H1 (cell line): ENCODE measurements at regions not wholly inside any gene's neighbourhood (a gene's known extent, or its start where the extent isn't known, plus 50 kb on each side); places are given as distances from the start of the nearest gene placed in this dataset.

Experiments used
- CTCF ChIA-PET: fragments of 300-600 bp; sonication (Branson Sonifier 250); formaldehyde crosslinking; loops from one replicate; lab custom pipeline; 2021; ENCODE audit not compliant: partially characterized antibody; lab: Charles Lee
- POLR2A ChIA-PET: fragments of 300-600 bp; sonication (Branson Sonifier 250); formaldehyde crosslinking; loops from one replicate; lab custom pipeline; 2021; ENCODE audit warnings: inconsistent platforms; ENCODE audit not compliant: partially characterized antibody; lab: Charles Lee
- DNase-seq, 2 experiments: peaks; one replicate each; pipeline versions ENCODE4 v3.0.0 to v3.0.0-alpha.2; 2010 to 2022; ENCODE audit warnings: low spot score in 2 of 2, low read depth in 1 of 2, mixed read lengths in 1 of 2
- FAIRE-seq: peaks from 2 replicates; lab custom pipeline; 2011; peaks lifted over from hg19 to GRCh38; lab: Jason Lieb, UNC
- H2AFZ ChIP-seq: 2 replicates; pipeline ENCODE4 v1.8.1; 2012; ENCODE audit warnings: low read length, inconsistent platforms
- H2AK5ac ChIP-seq: 2 replicates; pipeline ENCODE4 v1.6.1; 2013; ENCODE audit warnings: low read depth, low read length
- H2BK120ac ChIP-seq: replicated peaks from 2 replicates; pipeline ENCODE3; 2013; ENCODE audit warnings: low read depth, low read length, inconsistent platforms
- H2BK12ac ChIP-seq: 2 replicates; pipeline ENCODE4 v1.6.1; 2013; ENCODE audit warnings: low read depth, low read length
- H2BK15ac ChIP-seq: 2 replicates; pipeline ENCODE4 v1.6.1; 2013; ENCODE audit warnings: low read length
- H2BK20ac ChIP-seq: 2 replicates; pipeline ENCODE4 v1.6.1; 2013; ENCODE audit warnings: low read length
- H2BK5ac ChIP-seq: 2 replicates; pipeline ENCODE4 v1.6.1; 2013; ENCODE audit warnings: low read depth, low read length
- H3K14ac ChIP-seq: 2 replicates; pipeline ENCODE4 v1.6.1; 2013; ENCODE audit warnings: inconsistent platforms; ENCODE audit not compliant: insufficient read length
- H3K18ac ChIP-seq: 2 replicates; pipeline ENCODE4 v1.6.1; 2013; ENCODE audit warnings: low read length; ENCODE audit errors: extremely low read depth
- H3K23ac ChIP-seq: 2 replicates; pipeline ENCODE4 v1.6.1; 2013; ENCODE audit warnings: inconsistent platforms; ENCODE audit not compliant: insufficient read length
- H3K23me2 ChIP-seq: 2 replicates; pipeline ENCODE4 v1.6.1; 2013; ENCODE audit warnings: low read depth, low read length
- H3K27ac ChIP-seq: 2 replicates; pipeline ENCODE4 v1.6.1; 2011; ENCODE audit warnings: low read depth, low read length, inconsistent platforms
- H3K27me3 ChIP-seq, 4 experiments: replicated peaks in 1 of 4; 1 replicate in 1 of 4; 2 replicates in 3 of 4; pipeline versions ENCODE4 v1.6.1 to v1.8.1; 2011 to 2013; ENCODE audit warnings: low read length in 3 of 4, mild to moderate bottlenecking in 3 of 4, inconsistent platforms in 2 of 4, mixed read lengths in 2 of 4, moderate library complexity in 1 of 4; ENCODE audit not compliant: control insufficient read depth in 3 of 4, insufficient read depth in 3 of 4; ENCODE audit errors: extremely low read depth in 1 of 4
- H3K36me3 ChIP-seq, 4 experiments: 2 replicates each; pipeline versions ENCODE4 v1.6.1 to v1.8.1; 2011 to 2013; ENCODE audit warnings: mild to moderate bottlenecking in 4 of 4, low read length in 3 of 4, moderate library complexity in 2 of 4, control low read depth in 1 of 4, inconsistent platforms in 1 of 4; ENCODE audit not compliant: insufficient read depth in 4 of 4, control insufficient read depth in 2 of 4
- H3K4ac ChIP-seq: replicated peaks from 2 replicates; pipeline ENCODE3; 2013; ENCODE audit warnings: low read length, low read depth, mixed read lengths, inconsistent platforms; ENCODE audit not compliant: insufficient read length
- H3K4me1 ChIP-seq, 4 experiments: replicated peaks in 1 of 4; 1 replicate in 1 of 4; 2 replicates in 3 of 4; pipeline versions ENCODE4 v1.6.1 to v1.8.1; 2011 to 2013; ENCODE audit warnings: low read length in 3 of 4, inconsistent platforms in 2 of 4, mixed read lengths in 1 of 4; ENCODE audit not compliant: insufficient read depth in 4 of 4, control insufficient read depth in 3 of 4
- H3K4me2 ChIP-seq, 2 experiments: 2 replicates each; pipeline versions ENCODE4 v1.6.1 to v1.8.1; 2011 to 2013; ENCODE audit warnings: low read depth in 2 of 2, low read length in 2 of 2, control low read depth in 1 of 2, inconsistent platforms in 1 of 2, mild to moderate bottlenecking in 1 of 2; ENCODE audit not compliant: insufficient read depth in 1 of 2
- H3K4me3 ChIP-seq, 4 experiments: fragments of 200-600, 300-600 bp in 1 of 4; sonication (generic), shearing (Covaris generic), sonication (Bioruptor Twin) in 1 of 4; 2 replicates each; pipeline versions ENCODE4 v1.5.1 to v1.8.1; 2011 to 2016; ENCODE audit warnings: low read length in 4 of 4, low read depth in 3 of 4, control low read depth in 2 of 4, inconsistent platforms in 2 of 4, mild to moderate bottlenecking in 2 of 4, mixed read lengths in 1 of 4, moderate library complexity in 1 of 4; ENCODE audit not compliant: insufficient read depth in 2 of 4; ENCODE audit errors: extremely low read depth in 1 of 4
- H3K56ac ChIP-seq: replicated peaks from 2 replicates; pipeline ENCODE3; 2013; ENCODE audit warnings: low read depth, mild to moderate bottlenecking, mixed read lengths, low read length, inconsistent platforms; ENCODE audit not compliant: insufficient read length
- H3K79me1 ChIP-seq: 2 replicates; pipeline ENCODE4 v1.6.1; 2013; ENCODE audit warnings: low read depth, low read length, control low read depth
- H3K79me2 ChIP-seq, 2 experiments: 2 replicates each; pipeline versions ENCODE4 v1.6.1 to v1.8.1; 2012 to 2013; ENCODE audit warnings: low read length in 2 of 2, mild to moderate bottlenecking in 2 of 2, inconsistent platforms in 1 of 2; ENCODE audit not compliant: insufficient read depth in 2 of 2, control insufficient read depth in 1 of 2
- H3K9ac ChIP-seq, 4 experiments: replicated peaks in 1 of 4; 1 replicate in 1 of 4; 2 replicates in 3 of 4; pipeline versions ENCODE4 v1.6.1 to v1.8.1; 2011 to 2013; ENCODE audit warnings: low read depth in 3 of 4, low read length in 3 of 4, control low read depth in 2 of 4, mild to moderate bottlenecking in 2 of 4, moderate library complexity in 2 of 4, inconsistent platforms in 1 of 4; ENCODE audit errors: extremely low read depth in 1 of 4
- H3K9me3 ChIP-seq, 2 experiments: 2 replicates each; pipeline versions ENCODE4 v1.6.1 to v1.8.1; 2012 to 2013; ENCODE audit warnings: mild to moderate bottlenecking in 2 of 2, moderate library complexity in 2 of 2, control low read depth in 1 of 2, inconsistent platforms in 1 of 2, low read depth in 1 of 2, low read length in 1 of 2, mixed read lengths in 1 of 2; ENCODE audit not compliant: insufficient read depth in 2 of 2
- H4K20me1 ChIP-seq, 2 experiments: replicated peaks in 1 of 2; 2 replicates each; pipeline versions ENCODE3 to v1.8.1; 2011 to 2013; ENCODE audit warnings: inconsistent platforms in 2 of 2, low read length in 2 of 2, mild to moderate bottlenecking in 1 of 2; ENCODE audit not compliant: insufficient read depth in 2 of 2, control insufficient read depth in 1 of 2
- H4K5ac ChIP-seq: 2 replicates; pipeline ENCODE4 v1.6.1; 2013; ENCODE audit warnings: low read length, low read depth, mixed read lengths, inconsistent platforms; ENCODE audit not compliant: insufficient read length
- H4K8ac ChIP-seq: 2 replicates; pipeline ENCODE4 v1.8.0; 2013; ENCODE audit warnings: mild to moderate bottlenecking, moderate library complexity, low read length, inconsistent platforms; ENCODE audit not compliant: insufficient read depth; ENCODE audit errors: extremely low read depth
- H4K91ac ChIP-seq: replicated peaks from 2 replicates; pipeline ENCODE3; 2013; ENCODE audit warnings: low read length, mixed read lengths, inconsistent platforms; ENCODE audit not compliant: insufficient read length
- CHD1 ChIP-seq: IDR thresholded peaks from 2 replicates; pipeline ENCODE4 v1.6.1; 2012; ENCODE audit warnings: low read depth, low read length, improper control_type of control experiment
- CHD2 ChIP-seq: IDR thresholded peaks from 2 replicates; pipeline ENCODE4 v1.6.1; 2012; ENCODE audit warnings: low read length, improper control_type of control experiment
- KDM1A ChIP-seq: fragments of 200-600, 300-600 bp; sonication (generic); IDR thresholded peaks from 2 replicates; pipeline ENCODE4 v1.7.1; 2016; ENCODE audit warnings: mild to moderate bottlenecking, low read length, borderline replicate concordance
- SP2 ChIP-seq: IDR thresholded peaks from 2 replicates; pipeline ENCODE4 v1.6.1; 2012; ENCODE audit warnings: mild to moderate bottlenecking, low read length, inconsistent platforms
- SRF ChIP-seq: IDR thresholded peaks from 2 replicates; pipeline ENCODE4 v1.6.1; 2011; ENCODE audit warnings: mild to moderate bottlenecking, low read depth, low read length, moderate library complexity
- SUZ12 ChIP-seq: fragments of 200-600 bp; sonication (generic); IDR thresholded peaks from 2 replicates; pipeline ENCODE4 v1.6.1; 2012; ENCODE audit warnings: mild to moderate bottlenecking, inconsistent platforms, low read length, moderate library complexity, mixed read lengths
- WGBS, 2 experiments: shearing (Covaris generic) in 1 of 2; methylation state at CpG; one replicate each; pipeline versions ENCODE4 v1.1.6 to v1.1.7; 2013 to 2015; ENCODE audit warnings: low lambda C conversion rate in 2 of 2, mixed read lengths in 2 of 2, inconsistent platforms in 1 of 2, low coverage in 1 of 2, missing lambda C conversion rate in 1 of 2; ENCODE audit not compliant: insufficient replicate concordance in 2 of 2, insufficient coverage in 1 of 2, insufficient read length in 1 of 2; ENCODE audit errors: extremely low coverage in 1 of 2, missing lambda C conversion rate in 1 of 2; 5-methylcytosine and 5-hydroxymethylcytosine counted together

- Histone ChIP-seq H3K18ac (no peak overlapping the region), H3K27ac (no peak overlapping the region), H3K9me3 (no peaks in the 10 kb centered on the region), H2BK120ac (no peak overlapping the region), H4K5ac (no peak overlapping the region), H2BK15ac (no peak overlapping the region), H2BK5ac (no peak overlapping the region), H2AK5ac (no peak overlapping the region), H3K4me3 (no peak overlapping the region), H3K23me2 (no peaks in the 10 kb centered on the region), H3K4ac (no peak overlapping the region), H3K79me2 (no peaks in the 10 kb centered on the region), H4K8ac (no peak overlapping the region), H3K9ac (no peak overlapping the region), H4K20me1 (no peaks in the 10 kb centered on the region), H2BK20ac (no peak overlapping the region), H3K36me3 (no peaks in the 10 kb centered on the region), H3K4me1 (no peaks in the 10 kb centered on the region), H3K23ac (no peak overlapping the region), H3K27me3 (no peaks in the 10 kb centered on the region), H3K14ac (no peak overlapping the region), H2BK12ac (no peak overlapping the region), H3K4me2 (no peak overlapping the region), H4K91ac (no peak overlapping the region), H2AFZ (peak overlapping the region; percentile 48; the same call in 1 of the 2 replicates), H3K79me1 (no peaks in the 10 kb centered on the region), H3K56ac (no peak overlapping the region)
- ChIA-PET POLR2A (no interaction called here), CTCF (no interaction called here)
- FAIRE-seq, result no peak
- DNase-seq, result no peak
- 92% methylated on average over 1 of the region's 1 CpG; no CpG with 5 or more reads in 1 of the 2 experiments for WGBS, 2 experiments
- no peak for TF ChIP-seq CHD2
- no peak for TF ChIP-seq CHD1
- TF ChIP-seq SRF, result no peak
- TF ChIP-seq SUZ12, result no peak
- no peak for TF ChIP-seq SP2
- no peak for TF ChIP-seq KDM1A
Observed at GRCh38 chr14:40525314-40525713, 1081.4 kb upstream of the LRFN5 start.
